Activated naive CD4-positive, alpha-beta T cell treated with anti-CD3 and anti-CD28 coated beads, Interleukin-2, amount 50 U/mL, for 72 hours (primary cell): ENCODE measurements at regions not wholly inside any gene's neighbourhood (a gene's known extent, or its start where the extent isn't known, plus 50 kb on each side); places are given as distances from the start of the nearest gene placed in this dataset.

Experiments used
- ATAC-seq, 2 donors: fragments of 150-1000 bp; cut with Tn5 transposase; 2 replicates each; pipeline ENCODE4 v1.10.0; 2021; ENCODE audit warnings: mild to moderate bottlenecking in 2 of 2, moderate library complexity in 2 of 2
- DNase-seq, 2 donors: peaks; one replicate each; pipeline ENCODE4 v3.0.0; 2021 to 2022; ENCODE audit warnings: low spot score in 2 of 2
- H3K27ac Mint-ChIP-seq, 2 donors: one replicate each; pipeline ENCODE4 v1.8.0; 2022; ENCODE audit warnings: mild to moderate bottlenecking in 2 of 2, mixed read lengths in 2 of 2
- H3K36me3 Mint-ChIP-seq, 2 donors: one replicate each; pipeline ENCODE4 v1.8.0; 2022; ENCODE audit warnings: mixed read lengths in 2 of 2
- H3K9me3 Mint-ChIP-seq, 2 donors: one replicate each; pipeline ENCODE4 v1.8.0; 2022; ENCODE audit warnings: mixed read lengths in 2 of 2

GRCh38 chr6:15735567-15736265 is 72.9 kb upstream of the DTNBP1 start:
- Mint-ChIP-seq H3K36me3 (peaks cover 0 to 8% of the 10 kb centered on the region in 2 donors), H3K9me3 (peaks cover 0 to 6% of the 10 kb centered on the region in 2 donors), H3K27ac (peak overlapping the region in 1 of 2 donors; percentile 76)
- peak; percentile 66 to 76 for ATAC-seq
- no peak for DNase-seq

DNA sequence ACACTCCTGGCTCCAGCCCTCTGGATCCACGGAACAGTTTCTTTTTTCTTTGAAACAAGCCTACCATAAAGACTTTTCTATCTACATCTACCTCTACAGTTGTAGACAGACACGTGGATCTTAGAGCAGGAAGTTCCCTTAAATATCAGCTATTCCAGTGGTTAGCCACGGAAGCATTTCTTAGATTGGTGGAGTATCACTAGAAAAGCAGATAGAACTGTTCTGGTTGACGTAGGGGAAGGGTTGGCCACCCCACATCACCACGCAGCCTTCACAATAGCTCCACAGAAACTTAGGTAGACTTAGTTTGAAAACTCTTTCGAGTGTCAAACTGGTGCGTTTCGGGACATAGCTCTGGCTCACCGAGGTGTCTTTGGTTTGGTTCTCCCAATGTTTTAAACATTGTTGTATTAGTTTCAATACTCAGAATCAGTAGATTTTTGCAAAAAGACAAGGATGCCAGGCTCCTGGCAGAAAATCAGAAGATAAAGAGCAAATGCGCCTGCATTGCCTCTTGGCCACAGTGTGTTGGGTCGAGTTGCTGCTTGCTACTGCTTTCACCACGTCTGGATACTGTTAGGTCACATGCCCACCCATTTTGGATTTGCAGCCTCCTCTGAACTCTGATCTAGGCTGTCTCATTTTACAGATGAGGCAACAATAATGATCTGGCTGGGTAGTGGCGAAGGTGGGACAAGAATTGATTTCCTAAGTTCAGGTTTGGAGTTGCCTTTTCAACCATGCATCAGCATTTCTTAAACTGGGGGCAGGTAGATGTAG is 71.5 kb upstream of the DTNBP1 start:
- Mint-ChIP-seq H3K9me3 (peaks cover 0 to 6% of the 10 kb centered on the region in 2 donors), H3K27ac (peak overlapping the region in 1 of 2 donors; percentile 1), H3K36me3 (peaks cover 0 to 8% of the 10 kb centered on the region in 2 donors)
- DNase-seq (no peak), ATAC-seq (peak in 1 of 2 donors; percentile 32)

GRCh38 chr6:15730922-15731321 is 68.1 kb upstream of the DTNBP1 start:
- no peak for DNase-seq
- ATAC-seq = no peak

DNA sequence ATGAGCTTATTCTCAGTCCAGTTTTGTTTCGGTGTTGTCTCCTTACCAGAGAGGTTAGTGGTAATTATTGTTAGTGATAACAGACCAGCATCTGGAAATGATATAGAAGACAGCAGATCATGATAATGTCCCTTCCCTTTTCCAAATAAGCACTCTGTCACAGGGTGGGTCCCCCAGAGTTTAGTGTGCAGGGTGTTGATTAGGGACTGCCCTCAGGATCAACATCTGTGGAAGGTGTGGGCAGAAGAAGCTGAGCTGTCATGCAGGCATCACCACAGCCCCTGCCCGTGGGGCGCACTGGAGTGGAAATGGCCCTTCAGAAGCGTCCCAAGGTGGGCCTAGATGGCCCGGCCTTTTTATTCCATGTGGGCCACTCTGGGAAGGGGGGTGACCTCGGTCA is 67.6 kb upstream of the DTNBP1 start:
- Mint-ChIP-seq H3K27ac (no peak overlapping the region), H3K9me3 (no peaks in the 10 kb centered on the region), H3K36me3 (no peaks in the 10 kb centered on the region)
- ATAC-seq (no peak), DNase-seq (no peak)

More at GRCh38 chr6:15730922-15731321, 68.1 kb upstream of the DTNBP1 start:
- no peaks in the 10 kb centered on the region for H3K36me3 Mint-ChIP-seq
- H3K9me3 Mint-ChIP-seq = no peaks in the 10 kb centered on the region
- H3K27ac Mint-ChIP-seq = no peak overlapping the region

GRCh38 chr6:15722731-15723130 is 59.9 kb upstream of the DTNBP1 start:
- ATAC-seq (no peak), DNase-seq (no peak)
- H3K27ac Mint-ChIP-seq = no peak overlapping the region
- H3K9me3 Mint-ChIP-seq = peaks cover 3 to 6% of the 10 kb centered on the region in 2 donors
- H3K36me3 Mint-ChIP-seq = peaks cover 0 to 1% of the 10 kb centered on the region in 2 donors

- ATAC-seq = no peak
- H3K9me3 Mint-ChIP-seq = peaks cover 0 to 11% of the 10 kb centered on the region in 2 donors
- no peak for DNase-seq
- H3K27ac Mint-ChIP-seq = no peak overlapping the region
- peaks cover 6 to 21% of the 10 kb centered on the region in 2 donors for H3K36me3 Mint-ChIP-seq
Observed at GRCh38 chr6:15716889-15717288, 54.1 kb upstream of the DTNBP1 start.

- DNase-seq = no peak
- Mint-ChIP-seq H3K27ac (no peak overlapping the region), H3K36me3 (peaks cover 6 to 21% of the 10 kb centered on the region in 2 donors), H3K9me3 (peaks cover 0 to 11% of the 10 kb centered on the region in 2 donors)
- no peak for ATAC-seq
Observed at GRCh38 chr6:15715851-15716250, 53.0 kb upstream of the DTNBP1 start.

DNA sequence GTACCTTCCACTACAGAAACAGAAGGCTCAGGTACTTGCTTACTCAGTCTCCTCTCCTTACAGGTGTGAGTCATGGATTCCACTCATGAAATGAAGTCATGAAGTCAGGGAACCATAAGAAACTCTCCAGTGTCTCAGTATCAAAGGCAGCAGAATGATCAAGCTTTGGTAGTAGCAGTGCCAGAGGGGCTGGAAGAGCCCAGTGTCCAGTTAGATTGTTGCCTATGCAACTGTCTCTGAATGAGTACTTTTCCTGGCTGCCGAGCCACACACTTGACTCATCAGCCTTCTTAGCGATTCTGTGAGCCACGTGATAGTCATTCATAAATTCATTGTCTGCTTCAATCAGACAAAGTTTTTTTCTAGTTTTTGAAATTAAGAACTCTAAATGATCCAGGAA is 52.2 kb upstream of the DTNBP1 start:
- peak; percentile 98 to 99 for ATAC-seq
- DNase-seq = peak in 1 of 2 donors; percentile 43
- peaks cover 0 to 11% of the 10 kb centered on the region in 2 donors for H3K9me3 Mint-ChIP-seq
- peak overlapping the region; percentile 78 to 86 for H3K27ac Mint-ChIP-seq
- peaks cover 6 to 21% of the 10 kb centered on the region in 2 donors for H3K36me3 Mint-ChIP-seq

- Mint-ChIP-seq H3K27ac (peak overlapping the region; percentile 78 to 86), H3K36me3 (peaks cover 6 to 21% of the 10 kb centered on the region in 2 donors), H3K9me3 (peaks cover 0 to 11% of the 10 kb centered on the region in 2 donors)
- DNase-seq = no peak
- ATAC-seq = peak in 1 of 2 donors; percentile 53
Observed at GRCh38 chr6:15714658-15715057, 51.8 kb upstream of the DTNBP1 start.

- Mint-ChIP-seq H3K9me3 (peaks cover 0 to 11% of the 10 kb centered on the region in 2 donors), H3K36me3 (peaks cover 6 to 21% of the 10 kb centered on the region in 2 donors), H3K27ac (no peak overlapping the region)
- DNase-seq (no peak), ATAC-seq (no peak)
Observed at GRCh38 chr6:15713325-15713724, 50.5 kb upstream of the DTNBP1 start.

DNA sequence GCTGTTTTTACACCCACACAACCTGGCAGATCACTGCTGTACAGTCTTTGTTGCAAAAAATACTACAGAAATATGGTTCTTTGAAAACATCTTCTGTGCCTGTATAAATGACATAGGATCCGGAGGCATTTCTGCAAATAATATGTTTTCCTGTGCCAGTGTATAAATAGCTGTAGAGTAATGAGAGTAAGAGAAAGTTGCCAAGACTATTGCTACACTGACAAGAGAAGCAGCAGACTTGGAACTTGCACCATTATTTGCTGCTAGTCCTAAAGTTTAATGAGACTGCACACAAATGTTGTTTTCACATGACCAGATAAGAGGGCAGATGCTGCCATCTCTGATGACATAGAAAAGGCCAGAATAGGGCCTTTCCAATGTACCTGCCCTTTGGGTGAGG is 50.0 kb upstream of the DTNBP1 start:
- peaks cover 6 to 20% of the 10 kb centered on the region in 2 donors for H3K36me3 Mint-ChIP-seq
- ATAC-seq (no peak), DNase-seq (no peak)
- peaks cover 0 to 11% of the 10 kb centered on the region in 2 donors for H3K9me3 Mint-ChIP-seq
- no peak overlapping the region for H3K27ac Mint-ChIP-seq
